Thymus (tissue), 11 donors: ENCODE measurements at regions not wholly inside any gene's neighbourhood (a gene's known extent, or its start where the extent isn't known, plus 50 kb on each side); places are given as distances from the start of the nearest gene placed in this dataset.

Source experiments
- DNase-seq, 9 donors: peaks; one replicate each; pipeline ENCODE4 v3.0.0-alpha.2; 2013; ENCODE audit warnings: low spot score in 9 of 9, low read depth in 6 of 9, missing footprints in 1 of 9
- H3K27ac ChIP-seq, 2 donors: one replicate each; pipeline ENCODE4 v1.5.1; 2013; ENCODE audit warnings: control low read depth in 1 of 2, low read depth in 1 of 2, low read length in 1 of 2, mild to moderate bottlenecking in 1 of 2, moderate library complexity in 1 of 2
- H3K27me3 ChIP-seq, 2 donors: one replicate each; pipeline ENCODE4 v1.5.1; 2013; ENCODE audit warnings: low read length in 1 of 2; ENCODE audit not compliant: control insufficient read depth in 2 of 2, insufficient read depth in 1 of 2
- H3K36me3 ChIP-seq, 2 donors: one replicate each; pipeline ENCODE4 v1.5.1; 2013; ENCODE audit warnings: low read length in 1 of 2, mild to moderate bottlenecking in 1 of 2, moderate library complexity in 1 of 2; ENCODE audit not compliant: control insufficient read depth in 2 of 2, insufficient read depth in 2 of 2
- H3K4me1 ChIP-seq, 2 donors: one replicate each; pipeline ENCODE4 v1.5.1; 2013; ENCODE audit warnings: low read length in 2 of 2; ENCODE audit not compliant: control insufficient read depth in 2 of 2, insufficient read depth in 2 of 2
- H3K4me3 ChIP-seq, 2 donors: one replicate each; pipeline ENCODE4 v1.5.1; 2013; ENCODE audit warnings: low read length in 2 of 2, control low read depth in 1 of 2, mild to moderate bottlenecking in 1 of 2
- H3K9me3 ChIP-seq, 2 donors: one replicate each; pipeline ENCODE4 v1.5.1; 2013; ENCODE audit warnings: low read length in 1 of 2, mild to moderate bottlenecking in 1 of 2; ENCODE audit not compliant: control insufficient read depth in 2 of 2, insufficient read depth in 1 of 2
- WGBS: extraction: QIAGEN DNeasy Blood & Tissue Kit; methylation state at CpG from one replicate; pipeline ENCODE4 v1.1.7; 2013; 5-methylcytosine and 5-hydroxymethylcytosine counted together
- donor health status: healthy.

DNA sequence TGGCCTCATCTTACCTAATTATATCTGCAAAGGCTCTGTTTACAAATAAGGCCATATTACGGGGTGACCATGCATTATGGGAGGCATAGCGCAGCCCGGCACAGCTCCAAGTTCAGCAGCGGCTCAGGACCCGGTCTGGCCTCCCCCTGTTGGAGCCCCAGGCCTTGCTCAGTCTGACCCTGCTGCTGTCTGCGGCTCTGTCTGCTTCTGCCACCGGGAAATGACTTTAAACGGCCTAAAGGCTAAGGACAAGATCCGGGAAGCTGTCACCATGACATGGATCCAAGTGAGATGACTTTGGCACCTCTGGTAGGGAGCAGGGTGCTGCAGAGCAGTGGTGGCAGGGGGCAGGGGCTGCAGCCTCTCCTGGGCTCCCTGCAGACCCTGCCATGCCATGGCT is 140.6 kb upstream of the GSE1 start:
- no peak for DNase-seq
- Histone ChIP-seq H3K9me3 (no peaks in the 10 kb centered on the region), H3K27me3 (no peaks in the 10 kb centered on the region), H3K4me3 (no peak overlapping the region), H3K4me1 (peaks cover 28 to 85% of the 10 kb centered on the region in 2 donors), H3K36me3 (peaks cover 5 to 19% of the 10 kb centered on the region in 2 donors), H3K27ac (no peak overlapping the region)
- WGBS: 96% methylated on average over 9 of the region's 9 CpGs

DNA sequence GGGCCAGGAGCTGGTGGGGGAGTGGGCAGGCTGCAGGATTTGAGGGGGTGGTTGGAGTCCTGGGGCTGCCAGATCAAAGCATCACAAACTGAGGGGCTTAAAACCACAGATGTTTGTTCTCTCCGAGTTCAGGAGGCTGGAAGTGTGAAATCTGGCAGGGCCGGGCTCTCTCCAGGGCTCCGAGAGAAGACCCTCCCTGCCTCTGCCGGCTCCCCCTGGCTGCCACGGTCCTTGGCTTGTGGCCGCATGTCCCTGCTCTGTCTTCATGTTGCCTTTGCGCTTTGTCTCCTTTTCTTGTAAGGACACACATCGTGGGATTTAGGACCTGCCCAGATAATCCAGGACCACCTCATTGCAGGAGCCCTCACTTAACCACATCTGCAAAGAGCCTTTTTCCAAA is 139.8 kb upstream of the GSE1 start:
- WGBS: 75% methylated on average over 8 of the region's 8 CpGs
- no peak for DNase-seq
- Histone ChIP-seq H3K36me3 (peaks cover 5 to 25% of the 10 kb centered on the region in 2 donors), H3K27me3 (no peaks in the 10 kb centered on the region), H3K4me1 (peaks cover 28 to 78% of the 10 kb centered on the region in 2 donors), H3K27ac (no peak overlapping the region), H3K9me3 (no peaks in the 10 kb centered on the region), H3K4me3 (no peak overlapping the region)

DNA sequence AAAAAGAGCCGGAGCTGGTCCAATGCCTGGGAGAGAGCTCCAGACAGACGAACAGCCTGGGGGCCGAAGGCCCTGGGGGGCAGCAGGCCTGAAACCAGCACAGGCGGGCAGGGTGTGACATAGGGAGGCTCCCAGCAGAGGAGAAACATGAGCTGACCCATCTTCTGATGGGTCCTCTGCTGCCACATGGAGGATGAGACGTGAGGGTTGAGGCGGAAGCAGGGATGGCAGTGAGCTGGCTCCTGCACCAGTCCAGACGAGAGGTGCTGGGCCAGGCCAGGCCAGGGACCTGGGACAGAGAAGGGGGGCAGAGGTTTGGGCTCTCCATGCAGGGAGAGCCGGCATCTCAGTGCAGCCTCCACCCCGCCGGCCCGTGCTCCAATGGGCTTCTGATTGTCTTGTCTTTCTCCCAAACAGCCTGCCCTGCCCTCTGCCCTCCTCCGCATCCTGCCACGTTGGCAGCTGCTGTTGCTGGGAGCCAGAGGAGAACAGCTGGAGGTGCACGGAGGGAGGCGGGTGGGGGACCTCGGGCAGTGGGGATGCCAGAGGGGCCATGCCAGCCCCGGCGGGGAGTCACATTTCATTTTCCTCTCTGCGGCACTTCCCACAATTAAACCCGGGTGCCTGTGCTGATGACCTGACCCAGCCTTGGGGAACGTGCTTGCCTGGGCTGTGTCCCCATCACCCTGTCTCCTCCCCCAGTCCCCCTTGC is 139.1 kb upstream of the GSE1 start:
- H3K4me3 ChIP-seq: no peak overlapping the region
- peaks cover 5 to 22% of the 10 kb centered on the region in 2 donors for H3K36me3 ChIP-seq
- H3K27ac ChIP-seq: peak overlapping the region in 1 of 2 donors; percentile 1
- H3K9me3 ChIP-seq: no peaks in the 10 kb centered on the region
- no peak for DNase-seq
- 63% methylated on average over 21 of the region's 21 CpGs for WGBS
- peaks cover 28 to 72% of the 10 kb centered on the region in 2 donors for H3K4me1 ChIP-seq
- H3K27me3 ChIP-seq: no peaks in the 10 kb centered on the region

DNA sequence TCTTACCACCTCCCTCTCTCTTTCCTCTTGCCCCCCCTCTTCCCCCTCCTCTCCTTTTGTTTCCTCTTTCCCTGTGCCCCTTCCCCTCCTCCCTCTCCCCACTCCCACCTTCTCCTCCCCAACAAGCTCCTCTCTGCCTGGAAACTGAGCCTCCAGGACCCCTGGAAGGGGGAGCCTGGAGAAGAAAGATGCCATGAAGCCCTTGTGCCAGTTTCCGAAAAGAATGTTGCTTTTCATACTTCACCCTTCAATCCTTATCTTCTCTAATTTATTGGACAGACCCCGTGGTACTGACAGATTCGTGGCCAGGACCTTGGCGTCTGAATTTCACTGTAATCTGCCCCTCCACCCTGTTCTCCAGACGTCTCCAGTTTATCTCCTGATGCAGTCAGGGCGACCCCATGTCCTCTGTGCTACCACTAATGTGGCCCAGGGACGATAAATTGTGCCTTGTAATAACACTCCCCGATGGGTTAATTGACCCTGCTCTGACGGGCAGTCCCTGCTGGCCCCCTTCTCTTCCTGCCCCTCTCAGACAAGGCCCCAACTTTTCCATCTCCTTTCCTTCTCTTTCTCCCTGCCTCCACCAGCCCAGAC is 138.4 kb upstream of the GSE1 start:
- WGBS: 78% methylated on average over 9 of the region's 9 CpGs
- no peaks in the 10 kb centered on the region for H3K27me3 ChIP-seq
- H3K27ac ChIP-seq: peak overlapping the region in 1 of 2 donors; percentile 1
- no peaks in the 10 kb centered on the region for H3K9me3 ChIP-seq
- DNase-seq: no peak
- H3K4me3 ChIP-seq: no peak overlapping the region
- peaks cover 28 to 70% of the 10 kb centered on the region in 2 donors for H3K4me1 ChIP-seq
- peaks cover 5 to 26% of the 10 kb centered on the region in 2 donors for H3K36me3 ChIP-seq

DNA sequence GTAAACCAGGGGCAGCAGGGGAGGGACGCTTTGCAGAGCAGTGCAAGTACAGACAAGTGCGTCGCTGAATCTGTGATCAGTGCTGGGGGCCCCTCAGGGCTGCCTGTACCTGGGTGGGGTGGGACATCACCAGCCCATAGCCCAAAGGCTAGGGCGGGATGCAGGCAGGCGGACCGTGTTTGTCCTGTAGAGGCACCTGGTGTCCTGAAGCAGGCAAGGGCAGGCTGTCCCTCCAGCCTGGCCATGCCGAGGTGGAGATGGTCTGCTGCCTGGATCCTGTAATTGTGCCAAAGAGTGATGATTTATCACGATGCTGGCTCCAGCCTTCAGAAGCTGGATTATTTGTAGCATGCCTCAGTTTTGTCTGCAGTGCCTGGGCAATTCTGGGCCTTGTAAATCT is 137.9 kb upstream of the GSE1 start:
- H3K27ac ChIP-seq: peak overlapping the region in 1 of 2 donors; percentile 43
- no peak overlapping the region for H3K4me3 ChIP-seq
- H3K27me3 ChIP-seq: no peaks in the 10 kb centered on the region
- WGBS: 92% methylated on average over 8 of the region's 8 CpGs
- peaks cover 5 to 30% of the 10 kb centered on the region in 2 donors for H3K36me3 ChIP-seq
- H3K9me3 ChIP-seq: no peaks in the 10 kb centered on the region
- peaks cover 26 to 69% of the 10 kb centered on the region in 2 donors for H3K4me1 ChIP-seq
- DNase-seq: no peak

DNA sequence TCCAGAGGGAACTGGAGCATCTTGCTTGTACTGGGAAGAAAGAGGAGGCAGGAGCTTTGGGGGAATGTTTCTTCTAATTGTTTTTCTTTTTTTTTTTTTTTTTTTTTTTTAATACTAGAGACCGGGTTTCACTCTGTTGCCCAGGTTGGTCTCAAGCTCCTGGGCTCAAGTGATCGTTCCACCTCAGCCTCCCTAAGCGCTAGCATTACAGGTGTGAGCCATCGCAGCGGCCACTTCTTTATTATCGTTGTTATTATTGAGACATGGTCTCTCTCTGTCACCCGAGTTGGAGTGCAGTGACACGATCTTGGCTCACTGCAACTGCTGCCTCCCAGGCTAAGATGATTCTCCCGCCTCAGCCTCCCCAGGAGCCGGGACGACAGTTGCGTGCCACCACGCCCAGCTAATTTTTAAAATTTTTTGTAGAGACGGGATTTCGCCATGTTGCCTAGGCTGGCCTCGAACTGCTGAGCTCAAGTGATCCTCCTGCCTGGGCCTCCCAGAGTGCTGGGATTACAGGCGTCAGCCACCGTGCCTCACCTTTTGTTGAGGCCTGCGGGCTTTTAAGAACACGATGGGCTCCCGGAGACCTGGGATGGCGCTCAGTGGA is 137.3 kb upstream of the GSE1 start:
- Histone ChIP-seq H3K4me1 (peaks cover 20 to 69% of the 10 kb centered on the region in 2 donors), H3K27me3 (no peaks in the 10 kb centered on the region), H3K9me3 (no peaks in the 10 kb centered on the region), H3K36me3 (peaks cover 8 to 30% of the 10 kb centered on the region in 2 donors), H3K27ac (peak overlapping the region in 1 of 2 donors; percentile 43), H3K4me3 (no peak overlapping the region)
- DNase-seq: no peak
- WGBS: 95% methylated on average over 22 of the region's 22 CpGs

DNA sequence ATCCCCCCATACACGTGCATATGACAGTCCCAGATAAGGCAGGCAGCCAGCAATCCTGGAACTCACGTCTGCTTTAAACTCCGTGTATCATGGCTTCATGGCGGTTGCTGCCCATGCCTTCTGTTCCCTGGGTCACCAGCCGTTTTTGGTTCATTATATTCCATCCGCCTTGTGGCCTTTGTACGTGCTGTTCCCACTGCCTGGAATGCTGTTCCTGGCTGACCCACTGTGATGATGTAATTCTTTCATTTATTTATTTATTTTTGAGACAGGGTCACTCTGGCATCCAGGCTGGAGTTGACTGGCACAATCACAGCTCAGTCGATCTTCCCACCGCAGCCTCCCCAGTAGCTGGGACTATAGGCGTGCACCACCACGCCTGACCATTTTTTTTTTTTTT is 136.7 kb upstream of the GSE1 start:
- Histone ChIP-seq H3K4me3 (no peak overlapping the region), H3K4me1 (peaks cover 18 to 67% of the 10 kb centered on the region in 2 donors), H3K27ac (no peak overlapping the region), H3K9me3 (no peaks in the 10 kb centered on the region), H3K27me3 (no peaks in the 10 kb centered on the region), H3K36me3 (peaks cover 8 to 32% of the 10 kb centered on the region in 2 donors)
- no peak for DNase-seq
- WGBS: 98% methylated on average over 11 of the region's 11 CpGs

DNA sequence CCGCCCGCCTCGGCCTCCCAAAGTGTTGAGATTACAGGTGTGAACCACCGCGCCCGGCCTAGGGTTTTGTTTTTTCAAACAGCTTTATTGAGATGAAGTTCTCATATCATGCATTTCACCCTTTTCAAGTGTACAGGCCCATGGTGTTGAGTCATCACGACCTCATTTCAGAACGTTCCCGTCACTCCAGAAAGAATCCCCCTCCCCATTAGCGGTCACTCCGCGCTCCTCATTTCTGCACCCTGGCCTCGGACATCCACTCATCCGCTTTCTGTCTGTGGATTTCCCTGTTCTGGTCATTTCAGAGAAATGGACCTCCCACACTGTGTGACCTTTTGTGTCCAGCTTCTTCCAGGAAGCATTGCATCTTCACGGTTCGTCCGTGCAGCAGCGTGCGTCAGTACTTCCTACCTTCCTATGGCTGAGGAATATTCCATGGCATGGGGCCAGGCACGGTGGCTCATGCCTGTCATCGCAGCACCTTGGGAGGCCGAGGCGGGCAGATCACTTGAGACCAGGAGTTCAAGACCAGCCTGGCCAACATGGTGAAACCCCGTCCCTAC is 135.2 kb upstream of the GSE1 start:
- Histone ChIP-seq H3K27ac (no peak overlapping the region), H3K9me3 (no peaks in the 10 kb centered on the region), H3K4me1 (peaks cover 14 to 52% of the 10 kb centered on the region in 2 donors), H3K27me3 (no peaks in the 10 kb centered on the region), H3K4me3 (no peak overlapping the region), H3K36me3 (peaks cover 8 to 41% of the 10 kb centered on the region in 2 donors)
- DNase-seq: no peak
- WGBS: 95% methylated on average over 24 of the region's 24 CpGs
